ENCODE measurements at regions not wholly inside any gene's neighbourhood (a gene's known extent, or its start where the extent isn't known, plus 50 kb on each side); places are given as distances from the start of the nearest gene placed in this dataset.
A peak's percentile ranks its signal among the peaks of the same experiment; 100 is the strongest.

DNA sequence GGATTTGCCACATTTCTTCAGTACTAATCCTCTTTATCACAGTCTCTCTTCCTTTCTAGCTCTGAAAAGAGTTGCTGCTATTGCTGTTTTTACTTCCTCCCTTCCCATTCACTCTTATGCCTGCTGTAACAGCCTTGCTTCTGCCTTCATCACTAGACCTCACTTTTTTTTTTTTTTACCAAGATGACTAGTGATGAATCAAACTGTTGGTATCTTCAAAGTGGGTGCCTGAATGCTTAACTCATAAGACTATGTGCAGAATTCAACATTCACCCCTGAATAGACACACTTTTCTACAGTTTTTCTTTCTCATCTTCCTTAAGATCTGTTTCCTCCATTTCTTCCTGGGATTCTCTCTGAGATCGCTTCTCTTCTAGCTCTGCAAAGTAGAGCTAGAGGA lies 217.2 kb upstream of the HTR2A start:
- peaks cover 2 to 16% (median 9%) of the 10 kb centered on the region in 3 experiments; a peak in 6 of 7 replicates for H3K36me3 Mint-ChIP-seq (ENCODE audit: insufficient read depth in 1 of 3, low read depth in 3 of 3)
- DNase-seq, result no peak
- H2AK5ac ChIP-seq (ENCODE audit: insufficient read length, low read length), result no peak overlapping the region
- no peak overlapping the region for H2BK12ac ChIP-seq (ENCODE audit: insufficient read length, low read depth, low read length)
- H4K20me1 ChIP-seq (ENCODE audit: control insufficient read depth, insufficient read depth, insufficient read length), result no peaks in the 10 kb centered on the region
- H3T11ph ChIP-seq (ENCODE audit: low read length), result no peak overlapping the region
- no peak overlapping the region for H3K4me2 ChIP-seq (ENCODE audit: insufficient read depth, insufficient read length, low read length)
- H3K18ac ChIP-seq (ENCODE audit: insufficient read length, low read depth, low read length), result no peak overlapping the region
- H3K27me3 ChIP-seq (ENCODE audit: insufficient read depth, low read length), result no peaks in the 10 kb centered on the region
- H3K23ac ChIP-seq (ENCODE audit: insufficient read length, low read depth, low read length), result no peak overlapping the region
- H4K91ac ChIP-seq (ENCODE audit: insufficient read length, low read depth, low read length), result no peak overlapping the region
- H3K4ac ChIP-seq (ENCODE audit: low read depth, low read length), result no peak overlapping the region
- H3K14ac ChIP-seq (ENCODE audit: insufficient read depth, low read length), result no peak overlapping the region
- no peaks in the 10 kb centered on the region for H3K79me2 ChIP-seq (ENCODE audit: insufficient read depth, low read length)
- no peak overlapping the region for H2BK20ac ChIP-seq (ENCODE audit: low read depth, low read length, poor library complexity, severe bottlenecking)
- no peaks in the 10 kb centered on the region; the same call in none of the 2 replicates for H3K4me1 ChIP-seq (ENCODE audit: insufficient read depth, low read length)
- H3K27ac Mint-ChIP-seq, result peak overlapping the region in 2 of 3 experiments; percentile 18 to 48; a peak in 5 of 7 replicates
- no CpG with 5 or more reads among the region's 1 CpG for WGBS (ENCODE audit: extremely low coverage, insufficient read length, low lambda C conversion rate)
- no peak overlapping the region for H3K4me3 Mint-ChIP-seq
- no peak overlapping the region for H2BK15ac ChIP-seq (ENCODE audit: low read depth, low read length)
- no peak overlapping the region for H4K8ac ChIP-seq (replicated peaks; ENCODE audit: insufficient read length, low read depth, low read length)
- H3K9me3 ChIP-seq (ENCODE audit: control insufficient read depth, low read depth, low read length), result no peaks in the 10 kb centered on the region
- TF ChIP-seq, protein P1, sequence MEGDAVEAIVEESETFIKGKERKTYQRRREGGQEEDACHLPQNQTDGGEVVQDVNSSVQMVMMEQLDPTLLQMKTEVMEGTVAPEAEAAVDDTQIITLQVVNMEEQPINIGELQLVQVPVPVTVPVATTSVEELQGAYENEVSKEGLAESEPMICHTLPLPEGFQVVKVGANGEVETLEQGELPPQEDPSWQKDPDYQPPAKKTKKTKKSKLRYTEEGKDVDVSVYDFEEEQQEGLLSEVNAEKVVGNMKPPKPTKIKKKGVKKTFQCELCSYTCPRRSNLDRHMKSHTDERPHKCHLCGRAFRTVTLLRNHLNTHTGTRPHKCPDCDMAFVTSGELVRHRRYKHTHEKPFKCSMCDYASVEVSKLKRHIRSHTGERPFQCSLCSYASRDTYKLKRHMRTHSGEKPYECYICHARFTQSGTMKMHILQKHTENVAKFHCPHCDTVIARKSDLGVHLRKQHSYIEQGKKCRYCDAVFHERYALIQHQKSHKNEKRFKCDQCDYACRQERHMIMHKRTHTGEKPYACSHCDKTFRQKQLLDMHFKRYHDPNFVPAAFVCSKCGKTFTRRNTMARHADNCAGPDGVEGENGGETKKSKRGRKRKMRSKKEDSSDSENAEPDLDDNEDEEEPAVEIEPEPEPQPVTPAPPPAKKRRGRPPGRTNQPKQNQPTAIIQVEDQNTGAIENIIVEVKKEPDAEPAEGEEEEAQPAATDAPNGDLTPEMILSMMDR (conservative IDR thresholded peaks at IDR 0.05), result no peak
- no peaks in the 10 kb centered on the region for H3K79me1 ChIP-seq (ENCODE audit: insufficient read depth, low read depth, low read length, poor library complexity, severe bottlenecking)
- H3K4me1 Mint-ChIP-seq, result peaks cover 56 to 63% of the 10 kb centered on the region in 2 experiments
- H3K56ac ChIP-seq (ENCODE audit: insufficient read length, low read depth, low read length), result no peak overlapping the region
- no peak overlapping the region for H3K9ac ChIP-seq (ENCODE audit: extremely low read depth, insufficient read length, low read length)
- no peak overlapping the region for H3K27ac ChIP-seq (ENCODE audit: insufficient read length, low read depth, low read length)
- no peak overlapping the region for H2AFZ ChIP-seq (ENCODE audit: low read length)
- H3K27me3 Mint-ChIP-seq (ENCODE audit: low read depth), result no peaks in the 10 kb centered on the region; the same call in 1 of the 2 replicates
- no peak overlapping the region for H2BK120ac ChIP-seq (ENCODE audit: low read depth, low read length, poor library complexity, severe bottlenecking)
- no peaks in the 10 kb centered on the region for H3K23me2 ChIP-seq (ENCODE audit: insufficient read length, low read depth, low read length, poor library complexity, severe bottlenecking)
- H3K9me3 Mint-ChIP-seq, result peaks cover 3 to 12% of the 10 kb centered on the region in 2 experiments; a peak in 4 of 5 replicates
- H4K5ac ChIP-seq (ENCODE audit: insufficient read length, low read depth, low read length), result no peak overlapping the region
- H2BK5ac ChIP-seq (ENCODE audit: insufficient read length, low read length), result no peak overlapping the region

All from H9 (cell line).